Myocyte (in vitro differentiated cells): ENCODE measurements at regions not wholly inside any gene's neighbourhood (a gene's known extent, or its start where the extent isn't known, plus 50 kb on each side); places are given as distances from the start of the nearest gene placed in this dataset.
A peak's percentile ranks its signal among the peaks of the same experiment; 100 is the strongest.

Experiments used
- DNase-seq: peaks from one replicate; pipeline ENCODE4 v3.0.0-alpha.2; 2012; ENCODE audit warnings: low read depth

DNA sequence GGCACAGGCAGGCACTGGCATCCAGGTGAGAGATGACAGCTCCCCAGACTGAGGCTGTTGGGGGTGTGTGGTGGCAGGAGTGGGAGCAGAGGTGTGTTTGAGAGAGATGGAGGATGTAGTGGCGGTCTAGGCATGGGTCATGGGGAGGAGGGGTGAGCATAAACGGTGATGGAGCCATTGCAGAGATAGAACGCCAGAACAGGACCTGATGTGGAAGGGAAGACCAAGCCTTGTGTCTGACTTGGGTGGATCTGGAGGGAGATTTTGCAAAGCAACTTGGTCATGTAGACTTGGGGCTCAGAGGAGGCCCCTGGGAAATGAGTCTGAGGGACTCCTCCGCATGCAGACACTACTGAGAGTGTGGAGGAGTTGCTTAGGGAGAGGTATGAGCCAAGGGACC lies 50.0 kb upstream of the CLDN5 start:
- DNase-seq = no peak

- DNase-seq = peak; percentile 67
These were observed 52.5 kb upstream of the CLDN5 start for GRCh38 chr22:19576460-19577421.

DNA sequence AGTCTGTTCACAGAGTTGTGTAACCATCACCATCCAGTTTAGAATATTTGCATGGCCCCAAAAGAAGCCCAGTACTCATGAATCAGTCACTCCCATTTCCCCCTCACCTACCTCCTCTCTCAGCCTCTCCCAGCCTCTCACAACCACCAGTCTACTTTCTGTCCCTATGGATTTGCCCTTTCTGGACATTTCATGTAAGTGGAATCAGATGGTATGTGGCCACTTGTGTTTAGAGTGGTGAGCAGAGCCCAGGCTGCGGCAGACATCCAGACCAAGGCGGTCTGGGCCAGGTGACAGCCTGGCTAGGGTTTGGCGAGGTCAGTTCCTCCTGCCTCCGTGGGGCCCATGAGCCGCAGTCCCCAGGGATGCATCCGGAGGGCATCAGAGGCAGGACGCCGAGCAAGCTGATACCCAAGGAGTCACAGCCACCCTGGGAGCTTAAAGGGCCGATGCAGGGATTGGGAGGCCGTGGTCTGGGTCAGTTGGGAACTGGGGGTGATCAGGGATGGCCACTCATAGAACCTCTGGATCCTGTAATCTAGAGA lies 53.3 kb upstream of the CLDN5 start:
- no peak for DNase-seq

DNA sequence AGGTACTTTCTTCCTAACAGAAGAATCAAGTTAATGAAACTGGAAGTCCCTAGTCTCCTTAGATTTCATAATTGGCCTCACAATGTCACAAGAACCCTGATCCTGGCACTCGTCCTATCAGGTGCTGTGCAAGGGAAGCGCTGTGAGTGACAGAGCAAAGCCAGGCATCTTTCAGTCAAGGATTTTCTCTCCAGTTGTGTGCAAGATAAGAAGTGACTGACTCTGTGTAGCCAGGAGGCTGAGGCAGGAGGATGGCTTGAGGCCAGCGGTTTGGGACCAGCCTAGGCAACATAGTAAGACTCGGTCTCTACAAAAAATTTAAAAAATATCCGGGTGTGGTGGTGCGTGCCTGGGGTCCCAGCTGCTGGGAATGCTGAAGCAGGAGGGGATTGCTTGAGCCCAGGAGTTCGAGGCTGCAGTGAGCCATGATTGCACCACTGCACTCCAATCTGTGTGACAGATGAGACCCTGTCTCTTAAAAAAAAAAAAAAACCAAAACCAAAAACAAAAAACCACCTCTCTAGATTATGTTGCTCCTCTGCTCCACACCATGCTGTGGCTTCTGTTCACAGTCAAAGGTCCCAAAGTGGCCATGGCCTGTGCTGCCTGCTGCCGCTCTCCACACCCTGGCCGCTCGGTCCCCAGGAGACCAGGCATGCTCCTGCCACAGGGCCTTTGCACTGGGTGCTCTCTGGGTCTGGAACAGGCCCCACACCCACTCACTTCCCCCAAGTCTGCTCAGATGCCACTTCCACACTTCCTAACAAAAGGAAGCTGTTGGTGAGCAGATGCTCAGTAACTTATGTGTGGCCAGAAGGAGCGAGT lies 54.2 kb upstream of the CLDN5 start:
- no peak for DNase-seq

- no peak for DNase-seq
These were observed 55.1 kb upstream of the CLDN5 start for GRCh38 chr22:19579115-19579811.

- peak; percentile 61 for DNase-seq
These were observed 55.7 kb upstream of the CLDN5 start for GRCh38 chr22:19579880-19580279.

DNA sequence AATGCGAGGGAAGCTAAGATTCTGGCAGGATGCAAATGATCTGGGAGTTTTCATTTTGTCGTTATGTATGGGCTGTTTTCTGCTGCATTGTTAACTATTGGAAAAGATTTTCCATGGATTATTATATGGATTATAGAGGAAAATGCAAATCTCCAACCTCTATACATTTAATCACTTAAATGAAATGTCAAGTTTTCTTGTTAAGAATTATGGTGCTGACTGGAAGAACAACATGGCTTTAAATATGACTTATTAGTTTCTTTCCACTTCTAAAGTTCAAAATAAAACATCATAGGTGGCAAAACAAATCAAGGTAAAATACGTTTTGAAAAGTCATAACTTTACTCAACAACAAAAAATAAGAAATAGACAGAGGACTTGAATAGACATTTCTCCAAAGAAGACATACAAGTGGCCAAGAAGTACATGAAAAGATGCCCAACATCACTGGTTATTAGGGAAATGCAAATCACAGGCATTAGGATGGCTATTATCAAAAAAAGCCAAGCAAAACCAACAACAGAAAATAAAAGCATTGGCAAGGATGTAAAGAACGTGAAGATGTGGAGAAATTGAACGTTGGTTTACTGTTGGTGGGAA lies 56.2 kb upstream of the CLDN5 start:
- DNase-seq = no peak

DNA sequence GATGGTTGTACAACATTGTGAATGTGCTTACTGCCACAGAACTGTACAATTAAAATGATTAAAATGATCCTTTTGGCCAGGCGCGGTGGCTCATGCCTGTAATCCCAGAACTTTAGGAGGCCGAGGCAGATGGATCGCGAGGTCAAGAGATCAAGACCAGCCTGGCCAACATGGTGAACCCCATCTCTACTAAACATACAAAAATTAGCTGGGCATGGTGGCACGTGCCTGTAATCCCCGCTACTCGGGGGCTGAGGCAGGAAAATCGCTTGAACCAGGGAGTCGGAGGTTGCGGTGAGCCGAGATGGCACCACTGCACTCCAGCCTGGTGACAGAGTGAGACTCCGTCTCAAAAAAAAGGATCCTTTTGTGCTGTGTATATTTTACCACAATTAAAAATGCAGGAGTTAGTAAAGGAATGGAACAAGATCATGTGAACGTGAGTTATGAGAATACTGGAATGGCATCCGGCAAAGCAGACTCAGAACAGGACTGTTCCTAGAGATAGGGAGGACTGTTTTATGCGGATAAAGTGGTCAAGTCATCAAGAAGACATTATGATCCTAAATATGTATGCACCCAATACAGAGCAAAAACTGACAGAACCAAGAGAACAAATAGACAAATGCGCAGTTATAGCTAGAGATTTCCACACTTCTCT lies 58.0 kb upstream of the CLDN5 start:
- no peak for DNase-seq

- no peak for DNase-seq
These were observed 62.9 kb upstream of the CLDN5 start for GRCh38 chr22:19586922-19587684.

DNA sequence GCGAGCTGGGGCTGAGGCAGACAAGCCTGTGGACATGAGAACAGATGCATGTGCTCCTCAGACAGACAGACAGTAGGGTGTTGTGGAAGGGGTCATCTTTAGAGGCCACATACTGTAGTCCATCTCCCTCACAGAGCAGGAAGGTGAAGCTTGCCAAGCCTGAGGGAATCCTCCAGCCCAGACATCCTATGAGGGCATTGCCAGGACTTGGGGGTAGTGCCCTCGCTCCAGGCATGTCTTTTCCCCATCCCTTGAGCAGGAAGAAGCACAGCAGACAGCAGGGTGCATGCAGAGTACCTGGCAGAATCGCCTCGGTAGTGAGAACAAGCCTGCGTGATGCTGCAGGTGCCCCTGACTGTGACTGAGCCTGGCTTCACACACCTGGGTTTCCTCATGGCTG lies 66.5 kb upstream of the CLDN5 start:
- DNase-seq = no peak

DNA sequence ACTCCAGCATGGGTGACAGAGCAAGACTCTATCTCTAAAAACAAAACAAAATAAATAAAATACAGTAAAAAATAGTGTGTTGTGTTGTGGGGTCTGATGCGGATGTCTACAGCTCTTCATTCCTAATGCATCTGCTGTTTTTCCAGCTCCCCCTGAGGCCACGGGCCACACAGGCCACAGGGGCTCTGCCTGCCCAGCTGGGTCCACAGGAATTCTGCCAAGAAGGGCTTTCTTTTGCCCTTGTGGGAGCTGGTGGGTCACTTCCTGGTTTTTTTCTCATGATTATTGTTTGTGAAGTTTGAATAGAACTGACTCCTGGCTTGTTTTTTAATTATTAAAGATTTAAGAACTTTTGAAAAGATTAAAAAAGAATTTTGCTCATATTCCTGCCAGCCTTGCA lies 67.4 kb upstream of the CLDN5 start:
- peak; percentile 52 for DNase-seq

DNA sequence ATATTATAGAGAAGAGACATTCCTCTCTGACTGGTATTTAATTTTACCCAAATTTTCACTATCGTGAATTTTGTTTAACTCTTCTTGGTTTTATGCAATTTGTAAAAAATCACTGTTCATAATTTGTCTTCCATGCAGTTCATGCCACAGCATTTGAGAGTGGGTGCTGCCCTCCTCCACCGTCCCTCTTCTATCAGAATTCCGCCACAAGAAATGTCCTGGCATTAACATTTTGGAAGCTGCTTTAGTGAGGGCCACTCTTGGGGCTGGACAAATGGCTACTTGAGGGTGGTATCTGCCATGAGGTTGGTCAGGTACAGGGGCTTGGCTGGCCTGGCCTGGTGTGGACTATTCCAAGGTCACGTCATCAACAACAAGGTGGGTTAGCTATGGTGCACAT lies 68.3 kb upstream of the CLDN5 start:
- DNase-seq = no peak

- DNase-seq = no peak
These were observed 69.9 kb upstream of the CLDN5 start for GRCh38 chr22:19593991-19594569.

GRCh38 chr22:19595532-19595931 lies 71.3 kb upstream of the CLDN5 start:
- no peak for DNase-seq

DNA sequence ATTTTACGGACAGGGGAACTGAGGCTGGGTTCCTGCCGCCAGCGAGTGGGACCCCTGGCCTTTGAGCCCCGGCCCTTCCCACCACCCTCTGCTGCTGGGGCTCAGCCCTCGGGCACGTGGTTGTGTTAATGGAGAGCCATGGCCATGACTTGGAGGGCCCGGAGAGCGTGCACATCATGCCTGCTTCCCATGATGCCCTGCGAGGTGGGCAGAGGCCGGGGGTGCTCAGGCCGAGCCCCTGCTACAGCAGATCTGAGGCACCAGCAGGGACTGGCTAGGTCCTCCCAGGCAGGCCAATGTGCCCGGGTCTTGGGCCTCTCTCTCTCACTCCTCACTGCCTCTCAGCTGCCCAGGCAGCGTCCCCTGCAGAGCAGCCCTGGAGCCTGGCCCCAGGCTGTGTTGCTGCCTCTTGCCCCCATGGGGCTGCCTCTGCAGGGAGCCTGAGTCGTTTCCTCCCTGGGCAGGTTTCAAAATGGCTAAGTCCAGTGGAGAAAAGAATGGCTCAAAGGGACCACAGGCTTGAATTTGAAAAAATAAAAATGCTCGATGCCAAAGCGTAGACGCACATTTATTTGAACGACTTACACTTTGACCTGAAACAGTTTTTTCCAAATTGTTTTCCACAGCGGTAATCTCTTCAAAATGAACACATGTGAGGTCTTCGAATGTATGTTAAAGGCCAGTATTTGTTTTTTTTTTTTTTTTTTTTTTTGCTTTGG lies 72.6 kb upstream of the CLDN5 start:
- no peak for DNase-seq

- DNase-seq = no peak
These were observed 73.2 kb upstream of the CLDN5 start for GRCh38 chr22:19597399-19597735.

DNA sequence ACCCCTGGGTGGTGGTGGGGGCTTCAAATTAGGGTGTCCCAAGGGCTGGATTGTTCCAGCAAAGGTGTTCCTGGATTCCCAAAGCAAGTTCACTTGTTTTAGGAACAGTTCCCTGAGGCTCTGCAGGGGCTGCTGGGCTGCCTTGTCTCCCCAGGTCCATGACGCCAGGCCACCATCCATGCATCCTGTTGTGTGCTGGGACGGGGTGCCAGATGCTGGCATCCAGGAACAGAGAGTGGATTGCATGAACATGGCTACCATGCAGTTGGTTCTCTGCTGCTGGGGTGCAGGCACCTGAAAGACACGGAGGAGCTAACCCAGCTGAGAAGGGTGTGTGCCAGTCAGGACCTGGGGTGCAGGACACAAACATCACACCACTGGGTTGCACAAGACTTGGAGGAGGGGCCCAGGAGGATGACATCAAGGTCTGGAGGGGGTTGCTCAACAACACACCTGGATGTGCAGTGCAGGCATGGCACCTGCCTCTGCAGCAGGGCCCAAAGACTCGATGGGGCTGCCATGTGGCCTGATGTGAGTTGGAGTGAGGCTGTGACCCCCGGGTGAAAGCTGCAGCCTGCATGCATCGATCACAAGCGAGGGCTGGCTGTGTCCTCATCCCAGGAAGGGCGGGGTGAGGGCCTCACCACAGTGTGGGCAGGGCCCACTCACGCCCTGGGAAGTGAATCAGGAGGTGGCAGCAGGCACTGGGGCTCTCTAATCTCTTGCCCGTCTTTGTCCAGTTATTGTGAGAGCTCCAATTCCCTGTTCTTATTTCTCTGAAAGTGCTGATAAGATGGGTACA lies 74.0 kb upstream of the CLDN5 start:
- DNase-seq = peak; percentile 74

- DNase-seq = no peak
These were observed 74.8 kb upstream of the CLDN5 start for GRCh38 chr22:19599004-19599403.
